ENCODE measurements at regions not wholly inside any gene's neighbourhood (a gene's known extent, or its start where the extent isn't known, plus 50 kb on each side); places are given as distances from the start of the nearest gene placed in this dataset.

DNA sequence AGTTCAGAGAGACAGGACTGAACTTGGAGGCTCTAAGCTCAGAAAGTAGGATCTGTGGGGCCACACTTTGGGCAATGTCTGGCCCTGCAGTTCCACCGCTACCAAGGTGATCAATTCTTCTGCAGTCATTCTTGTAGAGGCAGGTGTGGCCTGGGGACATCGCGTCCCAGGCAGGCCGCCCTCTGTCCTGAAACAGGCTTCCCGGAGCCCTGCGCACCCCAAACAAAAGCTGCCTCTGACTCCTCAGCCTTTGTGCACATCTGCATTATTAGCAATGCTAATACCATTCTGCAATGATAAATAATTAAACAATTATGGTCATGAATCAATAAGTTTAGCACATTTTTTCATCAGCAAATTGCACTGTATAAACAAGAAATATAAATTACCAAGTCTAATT, 160.2 kb downstream of the URI1 start:
- Histone ChIP-seq H3K27me3 (no peaks in the 10 kb centered on the region), H3K36me3 (replicated peaks; ENCODE audit: insufficient read depth, low read depth) (no peaks in the 10 kb centered on the region), H3K27ac (no peak overlapping the region), H3K4me3 (no peak overlapping the region), H2AFZ (no peak overlapping the region), H3K4me1 (ENCODE audit: insufficient read depth) (no peaks in the 10 kb centered on the region), H3K4me2 (no peak overlapping the region), H3K9me2 (replicated peaks; ENCODE audit: insufficient read depth) (no peaks in the 10 kb centered on the region), H4K20me1 (ENCODE audit: insufficient read depth, poor library complexity, severe bottlenecking) (no peaks in the 10 kb centered on the region), H3K79me2 (no peaks in the 10 kb centered on the region), H3K9me3 (ENCODE audit: low read depth) (no peaks in the 10 kb centered on the region)
- 98% methylated on average over 6 of the region's 6 CpGs for WGBS (ENCODE audit: low lambda C conversion rate, missing lambda C conversion rate)
- no peak for TF ChIP-seq EZH2 (IDR thresholded peaks at IDR 0.05; ENCODE audit: borderline replicate concordance)
- no peak for TF ChIP-seq EZH2phosphoT487 (IDR thresholded peaks at IDR 0.05; ENCODE audit: low read depth, severe bottlenecking, unreplicated experiment)
- TF ChIP-seq, protein P1, sequence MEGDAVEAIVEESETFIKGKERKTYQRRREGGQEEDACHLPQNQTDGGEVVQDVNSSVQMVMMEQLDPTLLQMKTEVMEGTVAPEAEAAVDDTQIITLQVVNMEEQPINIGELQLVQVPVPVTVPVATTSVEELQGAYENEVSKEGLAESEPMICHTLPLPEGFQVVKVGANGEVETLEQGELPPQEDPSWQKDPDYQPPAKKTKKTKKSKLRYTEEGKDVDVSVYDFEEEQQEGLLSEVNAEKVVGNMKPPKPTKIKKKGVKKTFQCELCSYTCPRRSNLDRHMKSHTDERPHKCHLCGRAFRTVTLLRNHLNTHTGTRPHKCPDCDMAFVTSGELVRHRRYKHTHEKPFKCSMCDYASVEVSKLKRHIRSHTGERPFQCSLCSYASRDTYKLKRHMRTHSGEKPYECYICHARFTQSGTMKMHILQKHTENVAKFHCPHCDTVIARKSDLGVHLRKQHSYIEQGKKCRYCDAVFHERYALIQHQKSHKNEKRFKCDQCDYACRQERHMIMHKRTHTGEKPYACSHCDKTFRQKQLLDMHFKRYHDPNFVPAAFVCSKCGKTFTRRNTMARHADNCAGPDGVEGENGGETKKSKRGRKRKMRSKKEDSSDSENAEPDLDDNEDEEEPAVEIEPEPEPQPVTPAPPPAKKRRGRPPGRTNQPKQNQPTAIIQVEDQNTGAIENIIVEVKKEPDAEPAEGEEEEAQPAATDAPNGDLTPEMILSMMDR (IDR thresholded peaks at IDR 0.05; ENCODE audit: poor library complexity), result no peak
- no peak for DNase-seq (ENCODE audit: low spot score)

DNA sequence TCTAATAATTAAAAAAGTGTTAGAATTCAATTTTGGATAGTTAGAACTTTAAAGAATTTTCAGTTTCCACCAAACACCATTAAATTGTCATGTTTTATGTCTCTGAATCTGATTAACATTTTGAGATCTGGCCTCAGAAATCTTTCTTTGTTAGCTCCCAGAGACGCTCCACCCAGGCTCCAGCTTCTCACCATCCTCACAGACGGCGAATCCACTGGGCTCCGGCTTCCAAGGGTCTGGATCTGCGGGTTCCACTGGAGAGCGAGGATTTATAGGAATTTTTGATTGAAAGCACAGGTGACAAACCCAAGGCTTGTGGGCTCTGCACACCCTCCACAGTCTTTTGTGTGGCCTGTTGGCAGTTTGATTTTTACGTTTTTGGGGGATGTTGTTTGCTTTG, 160.6 kb downstream of the URI1 start:
- TF ChIP-seq EZH2phosphoT487 (IDR thresholded peaks at IDR 0.05; ENCODE audit: low read depth, severe bottlenecking, unreplicated experiment), result no peak
- TF ChIP-seq EZH2 (IDR thresholded peaks at IDR 0.05; ENCODE audit: borderline replicate concordance), result no peak
- TF ChIP-seq, protein P1 (IDR thresholded peaks at IDR 0.05; ENCODE audit: poor library complexity), result no peak
- Histone ChIP-seq H2AFZ (no peak overlapping the region), H4K20me1 (ENCODE audit: insufficient read depth, poor library complexity, severe bottlenecking) (no peaks in the 10 kb centered on the region), H3K27ac (no peak overlapping the region), H3K36me3 (replicated peaks; ENCODE audit: insufficient read depth, low read depth) (no peaks in the 10 kb centered on the region), H3K9me3 (ENCODE audit: low read depth) (no peaks in the 10 kb centered on the region), H3K27me3 (no peaks in the 10 kb centered on the region), H3K9me2 (replicated peaks; ENCODE audit: insufficient read depth) (no peaks in the 10 kb centered on the region), H3K4me3 (no peak overlapping the region), H3K4me1 (ENCODE audit: insufficient read depth) (no peaks in the 10 kb centered on the region), H3K4me2 (no peak overlapping the region), H3K79me2 (no peaks in the 10 kb centered on the region)
- 95% methylated on average over 7 of the region's 7 CpGs for WGBS (ENCODE audit: low lambda C conversion rate, missing lambda C conversion rate)
- no peak for DNase-seq (ENCODE audit: low spot score)

DNA sequence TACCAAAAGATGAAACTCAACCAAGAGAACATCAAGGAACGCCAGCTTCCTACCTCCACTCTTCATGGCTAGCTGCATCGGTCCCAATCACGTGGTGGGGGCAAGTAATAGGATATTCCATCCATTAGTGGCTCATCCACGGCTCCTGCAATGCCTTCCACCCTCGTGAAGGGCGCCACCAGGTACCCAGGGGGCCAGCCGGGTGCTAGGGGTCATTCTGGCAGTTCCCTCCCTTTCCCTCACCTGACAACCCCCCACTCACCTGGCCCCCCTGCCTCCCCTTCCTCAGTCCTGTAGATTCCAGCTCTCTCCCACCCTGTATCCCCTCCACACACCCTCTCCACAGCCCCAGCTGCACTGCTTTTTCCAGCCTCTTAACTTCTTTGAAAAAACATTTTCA, 161.9 kb downstream of the URI1 start:
- H3K79me2 ChIP-seq, result no peaks in the 10 kb centered on the region
- no peaks in the 10 kb centered on the region for H3K4me1 ChIP-seq (ENCODE audit: insufficient read depth)
- no peak overlapping the region for H3K4me2 ChIP-seq
- H4K20me1 ChIP-seq (ENCODE audit: insufficient read depth, poor library complexity, severe bottlenecking), result no peaks in the 10 kb centered on the region
- H3K36me3 ChIP-seq (replicated peaks; ENCODE audit: insufficient read depth, low read depth), result no peaks in the 10 kb centered on the region
- no peaks in the 10 kb centered on the region for H3K27me3 ChIP-seq
- WGBS (ENCODE audit: low lambda C conversion rate, missing lambda C conversion rate), result 83% methylated on average over 7 of the region's 7 CpGs
- H3K27ac ChIP-seq, result no peak overlapping the region
- no peak overlapping the region for H3K4me3 ChIP-seq
- no peaks in the 10 kb centered on the region for H3K9me3 ChIP-seq (ENCODE audit: low read depth)
- DNase-seq (ENCODE audit: low spot score), result no peak
- no peak overlapping the region for H2AFZ ChIP-seq
- TF ChIP-seq, protein P1 (IDR thresholded peaks at IDR 0.05; ENCODE audit: poor library complexity), result no peak
- H3K9me2 ChIP-seq (replicated peaks; ENCODE audit: insufficient read depth), result no peaks in the 10 kb centered on the region

DNA sequence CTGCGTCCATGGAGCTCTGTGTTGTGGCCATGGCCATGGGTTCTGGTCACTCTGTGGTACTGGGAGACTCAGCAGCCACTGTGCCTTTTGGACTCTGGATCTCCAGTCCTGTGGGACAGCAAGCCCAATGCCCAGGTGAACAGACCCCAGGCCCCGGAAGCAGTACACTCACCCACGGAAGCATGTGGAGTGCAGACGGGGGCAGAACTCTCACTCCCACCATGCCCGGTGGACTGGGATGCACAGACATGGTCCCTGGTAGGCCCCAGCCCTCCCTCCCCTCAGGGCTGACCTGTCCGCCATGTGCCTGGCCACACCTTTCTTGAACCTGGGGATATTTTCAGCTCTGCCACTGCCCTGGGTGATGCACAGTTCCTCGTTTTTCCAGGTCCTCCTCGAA, 163.3 kb downstream of the URI1 start:
- H3K36me3 ChIP-seq (replicated peaks; ENCODE audit: insufficient read depth, low read depth), result no peaks in the 10 kb centered on the region
- TF ChIP-seq EZH2phosphoT487 (IDR thresholded peaks at IDR 0.05; ENCODE audit: low read depth, severe bottlenecking, unreplicated experiment) (no peak), EZH2 (IDR thresholded peaks at IDR 0.05; ENCODE audit: borderline replicate concordance) (no peak)
- TF ChIP-seq, protein P1 (IDR thresholded peaks at IDR 0.05; ENCODE audit: poor library complexity), result no peak
- H2AFZ ChIP-seq, result no peak overlapping the region
- H3K9me2 ChIP-seq (replicated peaks; ENCODE audit: insufficient read depth), result no peaks in the 10 kb centered on the region
- no peaks in the 10 kb centered on the region for H3K27me3 ChIP-seq
- H3K4me1 ChIP-seq (ENCODE audit: insufficient read depth), result no peaks in the 10 kb centered on the region
- H3K4me3 ChIP-seq, result no peak overlapping the region
- H3K4me2 ChIP-seq, result no peak overlapping the region
- whole genome bisulfite sequencing (ENCODE audit: low lambda C conversion rate, missing lambda C conversion rate), result 93% methylated on average over 7 of the region's 8 CpGs
- no peaks in the 10 kb centered on the region for H3K9me3 ChIP-seq (ENCODE audit: low read depth)
- H3K27ac ChIP-seq, result no peak overlapping the region
- DNase-seq (ENCODE audit: low spot score), result no peak
- H3K79me2 ChIP-seq, result no peaks in the 10 kb centered on the region
- no peaks in the 10 kb centered on the region for H4K20me1 ChIP-seq (ENCODE audit: insufficient read depth, poor library complexity, severe bottlenecking)
